ENCODE measurements at regions not wholly inside any gene's neighbourhood (a gene's known extent, or its start where the extent isn't known, plus 50 kb on each side); places are given as distances from the start of the nearest gene placed in this dataset.
A peak's percentile ranks its signal among the peaks of the same experiment; 100 is the strongest.

DNA sequence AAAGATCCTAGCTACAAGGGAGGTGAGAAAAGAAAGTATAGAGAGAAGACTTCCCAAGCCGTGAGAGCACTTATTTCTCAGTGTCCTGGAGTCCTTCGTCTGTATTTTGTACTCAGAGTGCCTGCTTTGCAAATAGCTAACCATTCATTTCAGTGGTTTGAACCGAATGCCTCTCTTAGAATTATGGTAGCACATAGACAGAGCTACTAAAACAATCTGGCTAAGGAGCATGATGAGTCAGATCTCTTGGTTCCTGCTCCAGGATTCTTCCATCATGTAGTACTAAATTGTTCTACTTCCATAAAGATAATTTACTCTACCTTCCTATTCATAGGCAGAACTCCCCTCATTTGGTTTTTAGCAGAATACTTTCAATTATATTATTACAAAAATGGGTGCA lies 946.6 kb downstream of the STIM2 start (continued):
- no peak for TF ChIP-seq GATAD2B (conservative IDR thresholded peaks at IDR 0.05; ENCODE audit: low read depth)
- TF ChIP-seq STAT3 (IDR thresholded peaks at IDR 0.05; ENCODE audit: low read depth, low read length) = no peak
- no peak for TF ChIP-seq MTA2 (IDR thresholded peaks at IDR 0.05; ENCODE audit: low read depth)
- TF ChIP-seq ATF3 (IDR thresholded peaks at IDR 0.05; ENCODE audit: borderline replicate concordance, extremely low read depth, low read depth, low read length) = no peak

GRCh38 chr4:27811948-27812347 lies 951.3 kb downstream of the STIM2 start:
- no peak overlapping the region for H3K4me3 ChIP-seq
- ChIA-PET POLR2A (no interaction called here), CTCF (interaction anchor here (0.6 to 1.5 kb wide), 4 partner anchors 35 to 1549 kb away, joined by 3 read pairs; no protein-coding TSS in a partner anchor), RAD21 (ENCODE audit: unreplicated experiment) (no interaction called here), SMC1A (ENCODE audit: uncharacterized antibody, unreplicated experiment) (interaction anchor here (0.7 to 1.4 kb wide), 4 partner anchors 11 to 87 kb away, joined by 3 read pairs; no protein-coding TSS in a partner anchor)
- no peaks in the 10 kb centered on the region for H4K20me1 ChIP-seq (ENCODE audit: control insufficient read depth, insufficient read depth)
- no peaks in the 10 kb centered on the region for H3K4me1 ChIP-seq (ENCODE audit: control insufficient read depth, insufficient read depth, low read length)
- no peak overlapping the region for H2AFZ ChIP-seq (ENCODE audit: control insufficient read depth, low read depth, low read length)
- 44% methylated on average over 3 of the region's 3 CpGs for WGBS (ENCODE audit: insufficient coverage, insufficient replicate concordance, low lambda C conversion rate, missing lambda C conversion rate)
- no peak for DNase-seq (ENCODE audit: low read depth, low spot score)
- in situ Hi-C loops (cut with MboI) = no loop called here
- no peaks in the 10 kb centered on the region for H3K27me3 ChIP-seq (replicated peaks in 1 of 2; ENCODE audit: control insufficient read depth in 2 of 2, insufficient read depth in 2 of 2, low read length in 1 of 2)
- TF ChIP-seq SMAD1 (IDR thresholded peaks at IDR 0.05; ENCODE audit: low read depth, partially characterized antibody) (no peak), ESRRA (IDR thresholded peaks at IDR 0.05; ENCODE audit: low read length) (no peak), SMAD5 (IDR thresholded peaks at IDR 0.05; ENCODE audit: low read depth) (no peak), CEBPB (IDR thresholded peaks at IDR 0.05; ENCODE audit: borderline replicate concordance in 1 of 2, low read depth in 2 of 2, low read length in 2 of 2) (no peak), ZBTB33 (IDR thresholded peaks at IDR 0.05) (no peak), FOXK2 (IDR thresholded peaks at IDR 0.05) (no peak), CHD2 (IDR thresholded peaks at IDR 0.05; ENCODE audit: borderline replicate concordance, low read depth, low read length) (no peak), GABPA (IDR thresholded peaks at IDR 0.05; ENCODE audit: low read depth) (no peak), SP1 (IDR thresholded peaks at IDR 0.05; ENCODE audit: low read depth, low read length) (no peak), NR2F1 (conservative IDR thresholded peaks at IDR 0.05) (no peak), TCF12 (IDR thresholded peaks at IDR 0.05; ENCODE audit: low read depth, low read length) (no peak), ZNF217 (IDR thresholded peaks at IDR 0.05) (no peak)
- TF ChIP-seq, protein P1, sequence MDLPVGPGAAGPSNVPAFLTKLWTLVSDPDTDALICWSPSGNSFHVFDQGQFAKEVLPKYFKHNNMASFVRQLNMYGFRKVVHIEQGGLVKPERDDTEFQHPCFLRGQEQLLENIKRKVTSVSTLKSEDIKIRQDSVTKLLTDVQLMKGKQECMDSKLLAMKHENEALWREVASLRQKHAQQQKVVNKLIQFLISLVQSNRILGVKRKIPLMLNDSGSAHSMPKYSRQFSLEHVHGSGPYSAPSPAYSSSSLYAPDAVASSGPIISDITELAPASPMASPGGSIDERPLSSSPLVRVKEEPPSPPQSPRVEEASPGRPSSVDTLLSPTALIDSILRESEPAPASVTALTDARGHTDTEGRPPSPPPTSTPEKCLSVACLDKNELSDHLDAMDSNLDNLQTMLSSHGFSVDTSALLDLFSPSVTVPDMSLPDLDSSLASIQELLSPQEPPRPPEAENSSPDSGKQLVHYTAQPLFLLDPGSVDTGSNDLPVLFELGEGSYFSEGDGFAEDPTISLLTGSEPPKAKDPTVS (IDR thresholded peaks at IDR 0.05; ENCODE audit: low read depth, low read length) = no peak
- TF ChIP-seq, protein P2, sequence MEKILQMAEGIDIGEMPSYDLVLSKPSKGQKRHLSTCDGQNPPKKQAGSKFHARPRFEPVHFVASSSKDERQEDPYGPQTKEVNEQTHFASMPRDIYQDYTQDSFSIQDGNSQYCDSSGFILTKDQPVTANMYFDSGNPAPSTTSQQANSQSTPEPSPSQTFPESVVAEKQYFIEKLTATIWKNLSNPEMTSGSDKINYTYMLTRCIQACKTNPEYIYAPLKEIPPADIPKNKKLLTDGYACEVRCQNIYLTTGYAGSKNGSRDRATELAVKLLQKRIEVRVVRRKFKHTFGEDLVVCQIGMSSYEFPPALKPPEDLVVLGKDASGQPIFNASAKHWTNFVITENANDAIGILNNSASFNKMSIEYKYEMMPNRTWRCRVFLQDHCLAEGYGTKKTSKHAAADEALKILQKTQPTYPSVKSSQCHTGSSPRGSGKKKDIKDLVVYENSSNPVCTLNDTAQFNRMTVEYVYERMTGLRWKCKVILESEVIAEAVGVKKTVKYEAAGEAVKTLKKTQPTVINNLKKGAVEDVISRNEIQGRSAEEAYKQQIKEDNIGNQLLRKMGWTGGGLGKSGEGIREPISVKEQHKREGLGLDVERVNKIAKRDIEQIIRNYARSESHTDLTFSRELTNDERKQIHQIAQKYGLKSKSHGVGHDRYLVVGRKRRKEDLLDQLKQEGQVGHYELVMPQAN (conservative IDR thresholded peaks at IDR 0.05) = no peak
- no peak for FAIRE-seq
- ATAC-seq = peak; percentile 56
- no peaks in the 10 kb centered on the region for H3K79me2 ChIP-seq (ENCODE audit: control insufficient read depth, insufficient read depth, low read length)
- no peak overlapping the region for H3K9ac ChIP-seq (ENCODE audit: control insufficient read depth, insufficient read depth, low read length)
- H3K36me3 ChIP-seq (ENCODE audit: control insufficient read depth in 2 of 2, insufficient read depth in 2 of 2, low read length in 1 of 2) = no peaks in the 10 kb centered on the region
- H3K9me3 ChIP-seq (replicated peaks; ENCODE audit: control insufficient read depth, insufficient read depth, low read length) = no peaks in the 10 kb centered on the region
- no peak overlapping the region for H3K27ac ChIP-seq (ENCODE audit: control insufficient read depth, insufficient read depth)
- intact Hi-C loops (cut with micrococcal nuclease; ENCODE audit: unreplicated experiment) = no loop called here
- no peak overlapping the region for H3K4me2 ChIP-seq (ENCODE audit: control insufficient read depth, insufficient read depth)
- BruUV-seq (replicated peaks) = no TSS peak

Measured in GM12878 (cell line).